ENCODE measurements at regions not wholly inside any gene's neighbourhood (a gene's known extent, or its start where the extent isn't known, plus 50 kb on each side); places are given as distances from the start of the nearest gene placed in this dataset.

DNA sequence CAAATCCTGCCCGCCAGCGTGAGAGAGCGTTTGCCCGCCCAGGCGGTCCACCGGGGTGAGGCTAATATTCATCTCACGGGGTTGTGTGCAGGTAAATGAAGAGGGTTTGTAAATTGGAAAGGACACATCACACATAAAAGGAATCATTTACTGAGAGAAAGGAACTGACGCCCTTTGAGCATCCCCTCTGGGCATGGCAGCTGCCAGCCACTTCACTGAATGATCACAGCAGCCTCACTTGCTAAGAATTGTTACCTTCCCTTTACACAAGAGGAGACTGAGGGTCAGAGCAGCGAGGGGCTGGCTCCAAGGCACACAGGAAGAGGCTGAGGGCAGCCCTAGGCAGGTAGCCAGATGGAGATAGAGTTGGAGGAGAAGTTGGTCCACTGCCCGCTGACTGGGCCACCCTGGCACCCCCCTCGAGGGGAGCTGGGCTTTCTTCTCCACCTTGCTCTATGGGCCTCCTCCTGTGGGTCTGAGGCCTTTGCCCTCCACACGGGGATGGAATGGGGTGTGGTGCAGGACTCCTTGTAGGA, 96.0 kb downstream of the FOXD2 start:
- TF ChIP-seq, protein P1, sequence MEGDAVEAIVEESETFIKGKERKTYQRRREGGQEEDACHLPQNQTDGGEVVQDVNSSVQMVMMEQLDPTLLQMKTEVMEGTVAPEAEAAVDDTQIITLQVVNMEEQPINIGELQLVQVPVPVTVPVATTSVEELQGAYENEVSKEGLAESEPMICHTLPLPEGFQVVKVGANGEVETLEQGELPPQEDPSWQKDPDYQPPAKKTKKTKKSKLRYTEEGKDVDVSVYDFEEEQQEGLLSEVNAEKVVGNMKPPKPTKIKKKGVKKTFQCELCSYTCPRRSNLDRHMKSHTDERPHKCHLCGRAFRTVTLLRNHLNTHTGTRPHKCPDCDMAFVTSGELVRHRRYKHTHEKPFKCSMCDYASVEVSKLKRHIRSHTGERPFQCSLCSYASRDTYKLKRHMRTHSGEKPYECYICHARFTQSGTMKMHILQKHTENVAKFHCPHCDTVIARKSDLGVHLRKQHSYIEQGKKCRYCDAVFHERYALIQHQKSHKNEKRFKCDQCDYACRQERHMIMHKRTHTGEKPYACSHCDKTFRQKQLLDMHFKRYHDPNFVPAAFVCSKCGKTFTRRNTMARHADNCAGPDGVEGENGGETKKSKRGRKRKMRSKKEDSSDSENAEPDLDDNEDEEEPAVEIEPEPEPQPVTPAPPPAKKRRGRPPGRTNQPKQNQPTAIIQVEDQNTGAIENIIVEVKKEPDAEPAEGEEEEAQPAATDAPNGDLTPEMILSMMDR (conservative IDR thresholded peaks at IDR 0.05 in 1 of 2, IDR thresholded peaks at IDR 0.05 in 1 of 2; ENCODE audit: extremely low read depth in 1 of 2, insufficient read depth in 1 of 2, low read depth in 1 of 2, low read length in 2 of 2) = no peak
- TF ChIP-seq EZH2 (IDR thresholded peaks at IDR 0.05; ENCODE audit: borderline replicate concordance, low read length) = no peak
